GM23338 (cell line): ENCODE measurements at regions not wholly inside any gene's neighbourhood (a gene's known extent, or its start where the extent isn't known, plus 50 kb on each side); places are given as distances from the start of the nearest gene placed in this dataset.

Experiments
- ATAC-seq: fragments of 200-7000 bp; cut with Tn5 transposase; 3 replicates; pipeline ENCODE4 v1.9.1; 2020
- DNase-seq: peaks from one replicate; pipeline ENCODE4 v3.0.0-alpha.2; 2015; ENCODE audit warnings: low spot score
- H2AFZ ChIP-seq: fragments of 200-600 bp; sonication (generic); 2 replicates; pipeline ENCODE4 v1.8.0; 2016; ENCODE audit warnings: antibody characterized with exemption, mild to moderate bottlenecking, moderate library complexity
- H3F3A ChIP-seq: fragments of 200-600 bp; sonication (generic); replicated peaks from 2 replicates; pipeline ENCODE4 v1.8.0; 2017; ENCODE audit warnings: antibody characterized with exemption, mixed run types, low read depth
- H3K27ac ChIP-seq: fragments of 200-600 bp; sonication (generic); 2 replicates; pipeline ENCODE4 v1.6.1; 2016; ENCODE audit warnings: low read depth
- H3K27me3 ChIP-seq: fragments of 200-600 bp; sonication (generic); 2 replicates; pipeline ENCODE4 v1.8.0; 2016; ENCODE audit warnings: mild to moderate bottlenecking, mixed run types, moderate library complexity; ENCODE audit not compliant: insufficient read depth
- H3K36me3 ChIP-seq: fragments of 200-600 bp; sonication (generic); 2 replicates; pipeline ENCODE4 v1.8.0; 2016; ENCODE audit warnings: mild to moderate bottlenecking; ENCODE audit not compliant: insufficient read depth
- H3K4me1 ChIP-seq: fragments of 200-600 bp; sonication (generic); 2 replicates; pipeline ENCODE4 v1.8.0; 2016; ENCODE audit warnings: mild to moderate bottlenecking, moderate library complexity; ENCODE audit not compliant: insufficient read depth
- H3K4me2 ChIP-seq: fragments of 200-600 bp; sonication (generic); 2 replicates; pipeline ENCODE4 v1.7.1; 2017; ENCODE audit warnings: mixed run types
- H3K4me3 ChIP-seq: fragments of 200-600 bp; sonication (generic); 2 replicates; pipeline ENCODE4 v1.6.1; 2016; ENCODE audit warnings: mixed run types
- H3K79me2 ChIP-seq: fragments of 200-600 bp; sonication (generic); replicated peaks from 2 replicates; pipeline ENCODE4 v1.8.0; 2017; ENCODE audit warnings: mild to moderate bottlenecking; ENCODE audit not compliant: insufficient read depth
- H3K9me2 ChIP-seq: fragments of 200-600 bp; sonication (generic); 2 replicates; pipeline ENCODE4 v1.8.0; 2017; ENCODE audit not compliant: insufficient read depth
- H4K20me1 ChIP-seq: fragments of 200-600 bp; sonication (generic); replicated peaks from 2 replicates; pipeline ENCODE4 v1.8.0; 2017; ENCODE audit warnings: mild to moderate bottlenecking; ENCODE audit not compliant: insufficient read depth
- H3K27ac Mint-ChIP-seq: 2 replicates; pipeline ENCODE4 v1.8.0; 2020; ENCODE audit warnings: inconsistent platforms, mild to moderate bottlenecking, moderate library complexity, mixed read lengths
- H3K27me3 Mint-ChIP-seq: 3 replicates; pipeline ENCODE4 v1.8.0; 2022; ENCODE audit warnings: low read depth, mild to moderate bottlenecking, moderate library complexity, mixed read lengths, inconsistent platforms; ENCODE audit not compliant: insufficient read depth, poor library complexity
- H3K36me3 Mint-ChIP-seq: 3 replicates; pipeline ENCODE4 v1.8.0; 2021; ENCODE audit warnings: low read depth, mild to moderate bottlenecking, inconsistent platforms, moderate library complexity, mixed read lengths
- H3K4me1 Mint-ChIP-seq: 3 replicates; pipeline ENCODE4 v1.8.0; 2020; ENCODE audit warnings: mild to moderate bottlenecking, inconsistent platforms, mixed read lengths
- H3K4me3 Mint-ChIP-seq: 3 replicates; pipeline ENCODE4 v1.8.0; 2021; ENCODE audit warnings: moderate library complexity, mild to moderate bottlenecking, inconsistent platforms, mixed read lengths
- H3K9me3 Mint-ChIP-seq: 3 replicates; pipeline ENCODE4 v1.8.0; 2020; ENCODE audit warnings: moderate library complexity, mild to moderate bottlenecking, inconsistent platforms, mixed read lengths
- EZH2phosphoT487 ChIP-seq: fragments of 200-600 bp; sonication (generic); IDR thresholded peaks from one replicate; pipeline ENCODE4 v1.8.1; 2018; ENCODE audit warnings: antibody characterized with exemption; ENCODE audit not compliant: unreplicated experiment
- NANOG ChIP-seq: IDR thresholded peaks from 2 replicates; pipeline ENCODE4 v1.6.1; 2016; ENCODE audit warnings: antibody characterized with exemption, borderline replicate concordance
- POLR2AphosphoS5 ChIP-seq: IDR thresholded peaks from 2 replicates; pipeline ENCODE4 v1.6.1; 2016; ENCODE audit warnings: antibody characterized with exemption, low read depth
- ZNF114 ChIP-seq: fragments of 250-450 bp; sonication (Bioruptor Pico); IDR thresholded peaks from 2 replicates; pipeline ENCODE4 v1.5.0; 2020; ENCODE audit warnings: mild to moderate bottlenecking, moderate library complexity
- ZNF331 ChIP-seq: fragments of 250-450 bp; sonication (Bioruptor Pico); IDR thresholded peaks from 2 replicates; pipeline ENCODE4 v1.5.0; 2020; ENCODE audit warnings: low read depth, mild to moderate bottlenecking, moderate library complexity
- TF ChIP-seq, protein P1 (sequence below): IDR thresholded peaks from one replicate; pipeline ENCODE4 v1.6.1; 2018; ENCODE audit warnings: antibody characterized with exemption; ENCODE audit not compliant: unreplicated experiment
- TF ChIP-seq, protein P2 (sequence below): fragments of 250-450 bp; sonication (Bioruptor Pico); IDR thresholded peaks from 2 replicates; pipeline ENCODE4 v1.5.0; 2020; ENCODE audit warnings: mild to moderate bottlenecking, moderate library complexity
- TF ChIP-seq, protein P3 (sequence below), 2 experiments: fragments of 200-600 bp in 1 of 2; sonication (generic) in 1 of 2; conservative IDR thresholded peaks; 2 replicates each; pipeline versions ENCODE4 v1.5.1 to v1.6.1; 2016 to 2017; ENCODE audit warnings: antibody characterized with exemption in 2 of 2, low read depth in 2 of 2, mild to moderate bottlenecking in 2 of 2, moderate library complexity in 1 of 2
- TF ChIP-seq, protein P4 (sequence below): IDR thresholded peaks from 2 replicates; pipeline ENCODE4 v1.6.1; 2016; ENCODE audit warnings: antibody characterized with exemption

DNA sequence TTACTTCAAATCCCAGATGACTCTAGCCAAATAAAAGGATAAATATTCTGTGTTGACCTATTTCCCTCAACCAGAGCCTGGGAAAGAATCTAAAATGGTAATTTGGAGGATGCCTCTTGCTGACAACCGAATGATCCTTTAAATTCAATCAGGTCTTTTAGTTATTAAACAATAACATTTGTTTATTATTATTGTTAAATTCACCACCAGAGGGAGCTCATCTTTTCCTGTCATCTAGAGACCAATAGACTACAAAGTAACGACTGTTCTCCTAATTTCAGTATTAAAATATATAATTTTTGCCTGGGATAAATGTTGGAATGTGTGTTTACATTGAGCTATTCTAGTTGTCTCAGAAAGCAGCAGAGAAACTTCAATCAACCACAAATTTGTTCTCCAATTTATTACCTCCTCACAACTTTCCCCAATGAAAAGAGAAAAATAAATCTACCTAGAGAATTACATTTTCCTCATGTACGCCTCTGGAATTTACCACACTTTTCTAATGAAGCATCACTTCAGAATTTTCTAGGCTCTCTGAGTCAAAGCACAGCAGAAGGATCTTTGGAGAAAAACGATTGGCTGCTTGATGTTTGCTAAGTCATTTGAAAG lies 142.7 kb downstream of the SCG2 start:
- DNase-seq: peak; percentile 56
- TF ChIP-seq POLR2AphosphoS5 (no peak), ZNF331 (CRISPR knock-in tag) (no peak), ZNF114 (CRISPR knock-in tag) (no peak), NANOG (no peak), EZH2phosphoT487 (no peak)
- TF ChIP-seq, protein P1, sequence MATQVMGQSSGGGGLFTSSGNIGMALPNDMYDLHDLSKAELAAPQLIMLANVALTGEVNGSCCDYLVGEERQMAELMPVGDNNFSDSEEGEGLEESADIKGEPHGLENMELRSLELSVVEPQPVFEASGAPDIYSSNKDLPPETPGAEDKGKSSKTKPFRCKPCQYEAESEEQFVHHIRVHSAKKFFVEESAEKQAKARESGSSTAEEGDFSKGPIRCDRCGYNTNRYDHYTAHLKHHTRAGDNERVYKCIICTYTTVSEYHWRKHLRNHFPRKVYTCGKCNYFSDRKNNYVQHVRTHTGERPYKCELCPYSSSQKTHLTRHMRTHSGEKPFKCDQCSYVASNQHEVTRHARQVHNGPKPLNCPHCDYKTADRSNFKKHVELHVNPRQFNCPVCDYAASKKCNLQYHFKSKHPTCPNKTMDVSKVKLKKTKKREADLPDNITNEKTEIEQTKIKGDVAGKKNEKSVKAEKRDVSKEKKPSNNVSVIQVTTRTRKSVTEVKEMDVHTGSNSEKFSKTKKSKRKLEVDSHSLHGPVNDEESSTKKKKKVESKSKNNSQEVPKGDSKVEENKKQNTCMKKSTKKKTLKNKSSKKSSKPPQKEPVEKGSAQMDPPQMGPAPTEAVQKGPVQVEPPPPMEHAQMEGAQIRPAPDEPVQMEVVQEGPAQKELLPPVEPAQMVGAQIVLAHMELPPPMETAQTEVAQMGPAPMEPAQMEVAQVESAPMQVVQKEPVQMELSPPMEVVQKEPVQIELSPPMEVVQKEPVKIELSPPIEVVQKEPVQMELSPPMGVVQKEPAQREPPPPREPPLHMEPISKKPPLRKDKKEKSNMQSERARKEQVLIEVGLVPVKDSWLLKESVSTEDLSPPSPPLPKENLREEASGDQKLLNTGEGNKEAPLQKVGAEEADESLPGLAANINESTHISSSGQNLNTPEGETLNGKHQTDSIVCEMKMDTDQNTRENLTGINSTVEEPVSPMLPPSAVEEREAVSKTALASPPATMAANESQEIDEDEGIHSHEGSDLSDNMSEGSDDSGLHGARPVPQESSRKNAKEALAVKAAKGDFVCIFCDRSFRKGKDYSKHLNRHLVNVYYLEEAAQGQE: no peak
- TF ChIP-seq, protein P2, sequence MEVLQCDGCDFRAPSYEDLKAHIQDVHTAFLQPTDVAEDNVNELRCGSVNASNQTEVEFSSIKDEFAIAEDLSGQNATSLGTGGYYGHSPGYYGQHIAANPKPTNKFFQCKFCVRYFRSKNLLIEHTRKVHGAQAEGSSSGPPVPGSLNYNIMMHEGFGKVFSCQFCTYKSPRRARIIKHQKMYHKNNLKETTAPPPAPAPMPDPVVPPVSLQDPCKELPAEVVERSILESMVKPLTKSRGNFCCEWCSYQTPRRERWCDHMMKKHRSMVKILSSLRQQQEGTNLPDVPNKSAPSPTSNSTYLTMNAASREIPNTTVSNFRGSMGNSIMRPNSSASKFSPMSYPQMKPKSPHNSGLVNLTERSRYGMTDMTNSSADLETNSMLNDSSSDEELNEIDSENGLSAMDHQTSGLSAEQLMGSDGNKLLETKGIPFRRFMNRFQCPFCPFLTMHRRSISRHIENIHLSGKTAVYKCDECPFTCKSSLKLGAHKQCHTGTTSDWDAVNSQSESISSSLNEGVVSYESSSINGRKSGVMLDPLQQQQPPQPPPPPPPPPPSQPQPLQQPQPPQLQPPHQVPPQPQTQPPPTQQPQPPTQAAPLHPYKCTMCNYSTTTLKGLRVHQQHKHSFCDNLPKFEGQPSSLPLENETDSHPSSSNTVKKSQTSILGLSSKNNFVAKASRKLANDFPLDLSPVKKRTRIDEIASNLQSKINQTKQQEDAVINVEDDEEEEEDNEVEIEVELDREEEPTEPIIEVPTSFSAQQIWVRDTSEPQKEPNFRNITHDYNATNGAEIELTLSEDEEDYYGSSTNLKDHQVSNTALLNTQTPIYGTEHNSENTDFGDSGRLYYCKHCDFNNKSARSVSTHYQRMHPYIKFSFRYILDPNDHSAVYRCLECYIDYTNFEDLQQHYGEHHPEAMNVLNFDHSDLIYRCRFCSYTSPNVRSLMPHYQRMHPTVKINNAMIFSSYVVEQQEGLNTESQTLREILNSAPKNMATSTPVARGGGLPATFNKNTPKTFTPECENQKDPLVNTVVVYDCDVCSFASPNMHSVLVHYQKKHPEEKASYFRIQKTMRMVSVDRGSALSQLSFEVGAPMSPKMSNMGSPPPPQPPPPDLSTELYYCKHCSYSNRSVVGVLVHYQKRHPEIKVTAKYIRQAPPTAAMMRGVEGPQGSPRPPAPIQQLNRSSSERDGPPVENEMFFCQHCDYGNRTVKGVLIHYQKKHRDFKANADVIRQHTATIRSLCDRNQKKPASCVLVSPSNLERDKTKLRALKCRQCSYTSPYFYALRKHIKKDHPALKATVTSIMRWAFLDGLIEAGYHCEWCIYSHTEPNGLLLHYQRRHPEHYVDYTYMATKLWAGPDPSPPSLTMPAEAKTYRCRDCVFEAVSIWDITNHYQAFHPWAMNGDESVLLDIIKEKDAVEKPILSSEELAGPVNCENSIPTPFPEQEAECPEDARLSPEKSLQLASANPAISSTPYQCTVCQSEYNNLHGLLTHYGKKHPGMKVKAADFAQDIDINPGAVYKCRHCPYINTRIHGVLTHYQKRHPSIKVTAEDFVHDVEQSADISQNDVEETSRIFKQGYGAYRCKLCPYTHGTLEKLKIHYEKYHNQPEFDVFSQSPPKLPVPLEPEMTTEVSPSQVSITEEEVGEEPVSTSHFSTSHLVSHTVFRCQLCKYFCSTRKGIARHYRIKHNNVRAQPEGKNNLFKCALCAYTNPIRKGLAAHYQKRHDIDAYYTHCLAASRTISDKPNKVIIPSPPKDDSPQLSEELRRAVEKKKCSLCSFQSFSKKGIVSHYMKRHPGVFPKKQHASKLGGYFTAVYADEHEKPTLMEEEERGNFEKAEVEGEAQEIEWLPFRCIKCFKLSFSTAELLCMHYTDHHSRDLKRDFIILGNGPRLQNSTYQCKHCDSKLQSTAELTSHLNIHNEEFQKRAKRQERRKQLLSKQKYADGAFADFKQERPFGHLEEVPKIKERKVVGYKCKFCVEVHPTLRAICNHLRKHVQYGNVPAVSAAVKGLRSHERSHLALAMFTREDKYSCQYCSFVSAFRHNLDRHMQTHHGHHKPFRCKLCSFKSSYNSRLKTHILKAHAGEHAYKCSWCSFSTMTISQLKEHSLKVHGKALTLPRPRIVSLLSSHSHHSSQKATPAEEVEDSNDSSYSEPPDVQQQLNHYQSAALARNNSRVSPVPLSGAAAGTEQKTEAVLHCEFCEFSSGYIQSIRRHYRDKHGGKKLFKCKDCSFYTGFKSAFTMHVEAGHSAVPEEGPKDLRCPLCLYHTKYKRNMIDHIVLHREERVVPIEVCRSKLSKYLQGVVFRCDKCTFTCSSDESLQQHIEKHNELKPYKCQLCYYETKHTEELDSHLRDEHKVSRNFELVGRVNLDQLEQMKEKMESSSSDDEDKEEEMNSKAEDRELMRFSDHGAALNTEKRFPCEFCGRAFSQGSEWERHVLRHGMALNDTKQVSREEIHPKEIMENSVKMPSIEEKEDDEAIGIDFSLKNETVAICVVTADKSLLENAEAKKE (CRISPR knock-in tag): no peak
- TF ChIP-seq, protein P3, sequence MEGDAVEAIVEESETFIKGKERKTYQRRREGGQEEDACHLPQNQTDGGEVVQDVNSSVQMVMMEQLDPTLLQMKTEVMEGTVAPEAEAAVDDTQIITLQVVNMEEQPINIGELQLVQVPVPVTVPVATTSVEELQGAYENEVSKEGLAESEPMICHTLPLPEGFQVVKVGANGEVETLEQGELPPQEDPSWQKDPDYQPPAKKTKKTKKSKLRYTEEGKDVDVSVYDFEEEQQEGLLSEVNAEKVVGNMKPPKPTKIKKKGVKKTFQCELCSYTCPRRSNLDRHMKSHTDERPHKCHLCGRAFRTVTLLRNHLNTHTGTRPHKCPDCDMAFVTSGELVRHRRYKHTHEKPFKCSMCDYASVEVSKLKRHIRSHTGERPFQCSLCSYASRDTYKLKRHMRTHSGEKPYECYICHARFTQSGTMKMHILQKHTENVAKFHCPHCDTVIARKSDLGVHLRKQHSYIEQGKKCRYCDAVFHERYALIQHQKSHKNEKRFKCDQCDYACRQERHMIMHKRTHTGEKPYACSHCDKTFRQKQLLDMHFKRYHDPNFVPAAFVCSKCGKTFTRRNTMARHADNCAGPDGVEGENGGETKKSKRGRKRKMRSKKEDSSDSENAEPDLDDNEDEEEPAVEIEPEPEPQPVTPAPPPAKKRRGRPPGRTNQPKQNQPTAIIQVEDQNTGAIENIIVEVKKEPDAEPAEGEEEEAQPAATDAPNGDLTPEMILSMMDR (conservative IDR thresholded peaks at IDR 0.05; ENCODE audit: low read depth in 2 of 2): peak in 1 of 2 experiments; percentile 61; a peak in 3 of 4 replicates
- TF ChIP-seq, protein P4, sequence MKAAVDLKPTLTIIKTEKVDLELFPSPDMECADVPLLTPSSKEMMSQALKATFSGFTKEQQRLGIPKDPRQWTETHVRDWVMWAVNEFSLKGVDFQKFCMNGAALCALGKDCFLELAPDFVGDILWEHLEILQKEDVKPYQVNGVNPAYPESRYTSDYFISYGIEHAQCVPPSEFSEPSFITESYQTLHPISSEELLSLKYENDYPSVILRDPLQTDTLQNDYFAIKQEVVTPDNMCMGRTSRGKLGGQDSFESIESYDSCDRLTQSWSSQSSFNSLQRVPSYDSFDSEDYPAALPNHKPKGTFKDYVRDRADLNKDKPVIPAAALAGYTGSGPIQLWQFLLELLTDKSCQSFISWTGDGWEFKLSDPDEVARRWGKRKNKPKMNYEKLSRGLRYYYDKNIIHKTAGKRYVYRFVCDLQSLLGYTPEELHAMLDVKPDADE: no peak
- no peak overlapping the region for H3K4me3 Mint-ChIP-seq
- no peak overlapping the region for H3K27ac Mint-ChIP-seq
- H3K27me3 ChIP-seq: no peaks in the 10 kb centered on the region
- H3F3A ChIP-seq: no peaks in the 10 kb centered on the region
- no peak overlapping the region for H3K4me3 ChIP-seq
- H3K9me3 Mint-ChIP-seq: no peaks in the 10 kb centered on the region; the same call in 2 of the 3 replicates
- H3K9me2 ChIP-seq: 0 out of 2 replicates have a peak, but pooled peaks cover 3% of the 10 kb centered on the region
- H3K27me3 Mint-ChIP-seq: peaks cover 9% of the 10 kb centered on the region
- H3K4me1 Mint-ChIP-seq: no peaks in the 10 kb centered on the region
- no peak overlapping the region for H2AFZ ChIP-seq
- H3K79me2 ChIP-seq: no peaks in the 10 kb centered on the region
- no peaks in the 10 kb centered on the region for H3K4me1 ChIP-seq
- H3K4me2 ChIP-seq: no peak overlapping the region
- H3K36me3 ChIP-seq: no peaks in the 10 kb centered on the region
- H3K27ac ChIP-seq: no peak overlapping the region
- H3K36me3 Mint-ChIP-seq: no peaks in the 10 kb centered on the region
- no peak for ATAC-seq
- H4K20me1 ChIP-seq: no peaks in the 10 kb centered on the region
